IMR-90 (cell line): ENCODE measurements at regions not wholly inside any gene's neighbourhood (a gene's known extent, or its start where the extent isn't known, plus 50 kb on each side); places are given as distances from the start of the nearest gene placed in this dataset.
A peak's percentile ranks its signal among the peaks of the same experiment; 100 is the strongest.

Experiments used
- ATAC-seq: fragments of 200-7000 bp; cut with Tn5 transposase; 2 replicates; pipeline ENCODE4 v1.9.1; 2020; ENCODE audit warnings: low read depth, mild to moderate bottlenecking, moderate library complexity
- BruUV-seq: library from RNA; stranded (reverse); fragments of 400-500 nt; replicated peaks from 2 replicates; lab custom pipeline; 2021; lab: Mats Ljungman, UMichigan
- CTCF ChIA-PET: fragments of 300-600 bp; formaldehyde crosslinking; extraction: SDS; loops from one replicate; lab custom pipeline; 2021; ENCODE audit warnings: antibody characterized with exemption; lab: Yijun Ruan, JAX
- POLR2A ChIA-PET: fragments of 300-600 bp; sonication (Branson Sonifier 250); formaldehyde crosslinking; loops from one replicate; lab custom pipeline; 2022; ENCODE audit warnings: antibody characterized with exemption; ENCODE audit not compliant: unreplicated experiment; lab: Charles Lee
- DNase-seq: peaks from one replicate; pipeline ENCODE4 v3.0.0; 2013
- H2AFZ ChIP-seq: replicated peaks from 2 replicates; pipeline ENCODE3; 2013; ENCODE audit warnings: low read length, mild to moderate bottlenecking; ENCODE audit not compliant: poor library complexity
- H2AK5ac ChIP-seq: 2 replicates; pipeline ENCODE4 v1.6.1; 2013; ENCODE audit warnings: low read depth, low read length, inconsistent platforms
- H2AK9ac ChIP-seq: replicated peaks from 2 replicates; pipeline ENCODE3; 2013; ENCODE audit warnings: mild to moderate bottlenecking, low read depth, low read length, moderate library complexity; ENCODE audit not compliant: poor library complexity
- H2BK120ac ChIP-seq: 2 replicates; pipeline ENCODE4 v1.6.1; 2013; ENCODE audit warnings: low read depth, low read length, inconsistent platforms
- H2BK15ac ChIP-seq: 3 replicates; pipeline ENCODE4 v1.6.1; 2013; ENCODE audit warnings: low read depth, low read length, inconsistent platforms
- H2BK20ac ChIP-seq: 2 replicates; pipeline ENCODE4 v1.6.1; 2013; ENCODE audit warnings: low read depth, mild to moderate bottlenecking, inconsistent platforms, low read length, moderate library complexity
- H2BK5ac ChIP-seq: 2 replicates; pipeline ENCODE4 v1.6.1; 2013; ENCODE audit warnings: mild to moderate bottlenecking, low read depth, low read length, inconsistent platforms; ENCODE audit not compliant: poor library complexity, severe bottlenecking
- H3K14ac ChIP-seq: replicated peaks from 2 replicates; pipeline ENCODE4 v1.6.1; 2013; ENCODE audit warnings: low read depth, low read length, inconsistent platforms
- H3K18ac ChIP-seq: 2 replicates; pipeline ENCODE4 v1.6.1; 2013; ENCODE audit warnings: low read depth, low read length, control low read depth
- H3K23ac ChIP-seq: 2 replicates; pipeline ENCODE4 v1.6.1; 2013; ENCODE audit warnings: low read depth, low read length, inconsistent platforms
- H3K27ac ChIP-seq: 2 replicates; pipeline ENCODE4 v1.5.1; 2013; ENCODE audit warnings: mild to moderate bottlenecking, control low read depth, low read length; ENCODE audit not compliant: insufficient read depth
- H3K27me3 ChIP-seq: 2 replicates; pipeline ENCODE4 v1.6.1; 2013; ENCODE audit warnings: low read length; ENCODE audit not compliant: control insufficient read depth, insufficient read depth
- H3K36me3 ChIP-seq: 2 replicates; pipeline ENCODE4 v1.6.1; 2013; ENCODE audit warnings: low read length, mixed read lengths; ENCODE audit not compliant: control insufficient read depth, insufficient read depth
- H3K4ac ChIP-seq: 2 replicates; pipeline ENCODE4 v1.6.1; 2013; ENCODE audit warnings: low read depth, low read length, inconsistent platforms
- H3K4me1 ChIP-seq: 2 replicates; pipeline ENCODE4 v1.6.1; 2013; ENCODE audit warnings: low read length, mixed read lengths; ENCODE audit not compliant: control insufficient read depth, insufficient read depth
- H3K4me2 ChIP-seq: 2 replicates; pipeline ENCODE4 v1.6.1; 2013; ENCODE audit warnings: low read depth, mild to moderate bottlenecking, control low read depth, low read length, moderate library complexity
- H3K4me3 ChIP-seq: 2 replicates; pipeline ENCODE4 v1.5.1; 2013; ENCODE audit warnings: low read depth, mild to moderate bottlenecking, control low read depth, low read length, moderate library complexity; ENCODE audit not compliant: insufficient read depth
- H3K56ac ChIP-seq: 2 replicates; pipeline ENCODE4 v1.6.1; 2013; ENCODE audit warnings: low read length, inconsistent platforms; ENCODE audit not compliant: insufficient read depth; ENCODE audit errors: extremely low read depth
- H3K79me1 ChIP-seq, 2 experiments: 2 replicates each; pipeline ENCODE4 v1.6.1; 2013; ENCODE audit warnings: low read length in 2 of 2, inconsistent platforms in 1 of 2, low read depth in 1 of 2
- H3K9ac ChIP-seq: 2 replicates; pipeline ENCODE4 v1.6.1; 2013; ENCODE audit warnings: low read depth, low read length, control low read depth
- H3K9me1 ChIP-seq: 2 replicates; pipeline ENCODE4 v1.6.1; 2013; ENCODE audit warnings: low read length, inconsistent platforms; ENCODE audit not compliant: insufficient read depth
- H3K9me3 ChIP-seq: 2 replicates; pipeline ENCODE4 v1.6.1; 2013; ENCODE audit warnings: low read length; ENCODE audit not compliant: control insufficient read depth, insufficient read depth
- H4K20me1 ChIP-seq: 2 replicates; pipeline ENCODE4 v1.6.1; 2013; ENCODE audit warnings: low read length, inconsistent platforms; ENCODE audit not compliant: insufficient read depth
- H4K5ac ChIP-seq: 2 replicates; pipeline ENCODE4 v1.6.1; 2013; ENCODE audit warnings: mild to moderate bottlenecking, low read depth, low read length, control low read depth
- H4K8ac ChIP-seq, 2 experiments: 2 replicates each; pipeline ENCODE4 v1.6.1; 2013; ENCODE audit warnings: low read depth in 2 of 2, low read length in 2 of 2, control low read depth in 1 of 2, inconsistent platforms in 1 of 2
- H4K91ac ChIP-seq: 2 replicates; pipeline ENCODE4 v1.6.1; 2013; ENCODE audit warnings: low read depth, low read length, inconsistent platforms; ENCODE audit not compliant: insufficient read depth
- CEBPB ChIP-seq: IDR thresholded peaks from 2 replicates; pipeline ENCODE4 v1.6.1; 2012; ENCODE audit warnings: low read depth, low read length, improper control_type of control experiment
- CHD1 ChIP-seq: IDR thresholded peaks from 2 replicates; pipeline ENCODE4 v1.6.1; 2012; ENCODE audit warnings: low read depth, low read length, improper control_type of control experiment
- NFE2L2 ChIP-seq: fragments of 150-350 bp; IDR thresholded peaks from 2 replicates; pipeline ENCODE4 v1.6.1; 2016; ENCODE audit warnings: low read depth, mild to moderate bottlenecking, low read length
- RCOR1 ChIP-seq: IDR thresholded peaks from 2 replicates; pipeline ENCODE4 v1.6.1; 2012; ENCODE audit warnings: mild to moderate bottlenecking, low read length, improper control_type of control experiment; ENCODE audit not compliant: insufficient replicate concordance
- RFX5 ChIP-seq: IDR thresholded peaks from 2 replicates; pipeline ENCODE4 v1.8.0; 2012; ENCODE audit warnings: low read depth, mild to moderate bottlenecking, low read length, moderate library complexity
- SMC3 ChIP-seq: fragments of 150-350 bp; IDR thresholded peaks from 2 replicates; pipeline ENCODE4 v1.6.1; 2016; ENCODE audit warnings: low read depth, mild to moderate bottlenecking, antibody characterized with exemption, low read length, moderate library complexity
- WGBS, 2 experiments: methylation state at CpG; one replicate each; pipeline versions ENCODE4 v1.1.5 to v1.1.7; 2013; ENCODE audit warnings: missing lambda C conversion rate in 2 of 2; ENCODE audit not compliant: insufficient read length in 1 of 2; ENCODE audit errors: extremely low coverage in 2 of 2; 5-methylcytosine and 5-hydroxymethylcytosine counted together
- dilution Hi-C: fragments of 300-500 bp; cut with HindIII; formaldehyde crosslinking; loops from one replicate; pipeline ENCODE4 v1.14.3; 2018; ENCODE audit warnings: low sequenced_read_pairs; ENCODE audit not compliant: unreplicated experiment
- in situ Hi-C: fragments of 300-500 bp; cut with MboI; formaldehyde crosslinking; loops from 3 replicates; pipeline ENCODE4 v1.14.3; 2019; ENCODE audit warnings: low sequenced_read_pairs, inconsistent platforms, mixed read lengths
- intact Hi-C: fragments of 100-400 bp; cut with micrococcal nuclease; formaldehyde crosslinking; loops from 2 replicates; pipeline ENCODE4 v1.10.0; 2022

DNA sequence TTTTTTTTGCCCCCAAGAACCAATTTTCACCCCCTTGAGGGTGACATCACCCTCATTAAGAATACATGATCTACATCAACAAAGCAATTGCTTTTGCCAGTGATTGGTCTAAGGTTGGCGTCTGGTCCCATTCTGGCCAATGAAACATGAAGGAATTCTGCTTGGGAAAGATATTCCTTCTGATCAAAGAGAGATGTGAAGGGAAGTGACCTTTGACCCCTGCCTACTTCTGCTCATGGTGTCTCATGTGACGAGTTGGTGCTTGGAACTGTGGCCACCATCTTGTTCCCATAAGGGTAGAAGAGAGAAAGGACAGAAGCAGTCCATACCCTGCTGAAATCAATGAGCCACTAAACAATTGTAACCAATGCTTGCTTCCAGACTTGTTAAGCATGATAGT, 85.1 kb downstream of the LBH start:
- Histone ChIP-seq H3K9me1 (no peaks in the 10 kb centered on the region), H3K79me1 (no peaks in the 10 kb centered on the region), H4K20me1 (no peaks in the 10 kb centered on the region), H2AK9ac (no peak overlapping the region), H3K4me3 (no peak overlapping the region), H2BK120ac (no peak overlapping the region), H3K27ac (no peak overlapping the region), H3K36me3 (no peaks in the 10 kb centered on the region), H3K14ac (no peak overlapping the region), H3K4me2 (no peak overlapping the region), H3K23ac (no peak overlapping the region), H2BK15ac (no peak overlapping the region), H2BK20ac (no peak overlapping the region), H3K56ac (no peak overlapping the region), H4K8ac (no peak overlapping the region), H4K5ac (no peak overlapping the region), H4K91ac (no peak overlapping the region), H3K18ac (no peak overlapping the region), H2AFZ (no peak overlapping the region), H3K9ac (no peak overlapping the region), H3K4me1 (no peaks in the 10 kb centered on the region), H2BK5ac (no peak overlapping the region), H3K4ac (no peak overlapping the region), H3K9me3 (0 out of 2 replicates have a peak, but pooled peaks cover 4% of the 10 kb centered on the region), H2AK5ac (peak overlapping the region; percentile 49; the same call in 1 of the 2 replicates), H3K27me3 (no peaks in the 10 kb centered on the region)
- dilution Hi-C loops, result no loop called here
- ChIA-PET CTCF (interaction anchor here (0.7 kb wide), 1 partner anchor 1741 kb away, joined by 3 read pairs; no protein-coding TSS in a partner anchor), POLR2A (no interaction called here)
- no CpG with 5 or more reads among the region's 2 CpGs for WGBS, 2 experiments
- no TSS peak for BruUV-seq
- intact Hi-C loops, result no loop called here
- in situ Hi-C loops, result no loop called here
- TF ChIP-seq CEBPB, result no peak
- no peak for TF ChIP-seq RFX5
- TF ChIP-seq NFE2L2, result no peak
- no peak for TF ChIP-seq SMC3
- TF ChIP-seq CHD1, result no peak
- TF ChIP-seq RCOR1, result no peak
- ATAC-seq (no peak), DNase-seq (no peak)
